H1 (cell line): ENCODE measurements at regions not wholly inside any gene's neighbourhood (a gene's known extent, or its start where the extent isn't known, plus 50 kb on each side); places are given as distances from the start of the nearest gene placed in this dataset.

Source experiments
- ASH2L ChIP-seq: fragments of 200-600, 300-600 bp; sonication (generic); IDR thresholded peaks from one replicate; pipeline ENCODE4 v1.7.1; 2017; ENCODE audit warnings: low read length
- BCL11A ChIP-seq, 2 experiments: IDR thresholded peaks; one replicate each; pipeline ENCODE4 v1.6.1; 2011; ENCODE audit warnings: low read depth in 2 of 2, low read length in 2 of 2, mild to moderate bottlenecking in 2 of 2
- CBX5 ChIP-seq: fragments of 300-800, 300-1000 bp; sonication (generic); IDR thresholded peaks from 2 replicates; pipeline ENCODE4 v1.7.1; 2016; ENCODE audit warnings: antibody characterized with exemption, low read length, low read depth
- GTF2F1 ChIP-seq: IDR thresholded peaks from 2 replicates; pipeline ENCODE4 v1.6.1; 2012; ENCODE audit warnings: low read depth, low read length, improper control_type of control experiment, borderline replicate concordance
- JUN ChIP-seq: IDR thresholded peaks from 2 replicates; pipeline ENCODE4 v1.6.1; 2011; ENCODE audit warnings: low read depth, mild to moderate bottlenecking, improper control_type of control experiment, low read length
- KDM1A ChIP-seq: fragments of 200-600, 300-600 bp; sonication (generic); IDR thresholded peaks from 2 replicates; pipeline ENCODE4 v1.7.1; 2016; ENCODE audit warnings: mild to moderate bottlenecking, low read length, borderline replicate concordance
- KDM4A ChIP-seq: IDR thresholded peaks from one replicate; pipeline ENCODE4 v1.7.1; 2012; ENCODE audit warnings: low read depth, mild to moderate bottlenecking, moderate library complexity, low read length, inconsistent platforms; ENCODE audit not compliant: severe bottlenecking
- POU5F1 ChIP-seq: IDR thresholded peaks from 2 replicates; pipeline ENCODE4 v1.6.1; 2011; ENCODE audit warnings: low read depth, mild to moderate bottlenecking, low read length, moderate library complexity
- TAF7 ChIP-seq: optimal IDR thresholded peaks from 2 replicates; pipeline ENCODE3; 2011; ENCODE audit warnings: low read depth, mild to moderate bottlenecking, inconsistent platforms, low read length, moderate library complexity, borderline replicate concordance
- TCF12 ChIP-seq: IDR thresholded peaks from 2 replicates; pipeline ENCODE4 v1.6.1; 2011; ENCODE audit warnings: low read depth, mild to moderate bottlenecking, low read length
- ZNF274 ChIP-seq: IDR thresholded peaks from 2 replicates; pipeline ENCODE4 v1.7.0; 2012; ENCODE audit warnings: low read length, borderline replicate concordance; ENCODE audit errors: extremely low read depth
- TF ChIP-seq, protein P1 (sequence below): fragments of 300-600 bp; sonication (generic); IDR thresholded peaks from 2 replicates; pipeline ENCODE4 v1.7.1; 2012; ENCODE audit warnings: low read length, moderate library complexity, mild to moderate bottlenecking, inconsistent platforms; ENCODE audit not compliant: insufficient replicate concordance

DNA sequence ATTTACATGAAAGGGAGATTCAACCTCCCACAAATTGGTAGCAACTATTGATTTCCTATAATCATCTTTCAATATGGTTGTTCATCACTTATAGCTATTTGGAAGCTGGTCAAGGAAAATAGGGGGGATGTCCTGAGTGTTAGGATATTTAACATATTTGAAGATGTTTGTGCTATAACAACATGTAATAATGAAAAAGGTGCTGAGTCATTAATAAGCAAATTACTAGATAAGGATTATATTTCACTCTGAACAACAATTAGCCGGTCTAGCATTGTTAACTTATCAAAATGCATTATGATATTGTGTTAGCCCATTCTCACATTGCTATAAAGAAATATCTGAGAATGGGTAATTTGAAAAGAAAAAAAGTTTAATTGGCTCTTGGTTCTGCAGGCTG is 225.8 kb upstream of the ARPP21 start (continued):
- TF ChIP-seq, protein P1, sequence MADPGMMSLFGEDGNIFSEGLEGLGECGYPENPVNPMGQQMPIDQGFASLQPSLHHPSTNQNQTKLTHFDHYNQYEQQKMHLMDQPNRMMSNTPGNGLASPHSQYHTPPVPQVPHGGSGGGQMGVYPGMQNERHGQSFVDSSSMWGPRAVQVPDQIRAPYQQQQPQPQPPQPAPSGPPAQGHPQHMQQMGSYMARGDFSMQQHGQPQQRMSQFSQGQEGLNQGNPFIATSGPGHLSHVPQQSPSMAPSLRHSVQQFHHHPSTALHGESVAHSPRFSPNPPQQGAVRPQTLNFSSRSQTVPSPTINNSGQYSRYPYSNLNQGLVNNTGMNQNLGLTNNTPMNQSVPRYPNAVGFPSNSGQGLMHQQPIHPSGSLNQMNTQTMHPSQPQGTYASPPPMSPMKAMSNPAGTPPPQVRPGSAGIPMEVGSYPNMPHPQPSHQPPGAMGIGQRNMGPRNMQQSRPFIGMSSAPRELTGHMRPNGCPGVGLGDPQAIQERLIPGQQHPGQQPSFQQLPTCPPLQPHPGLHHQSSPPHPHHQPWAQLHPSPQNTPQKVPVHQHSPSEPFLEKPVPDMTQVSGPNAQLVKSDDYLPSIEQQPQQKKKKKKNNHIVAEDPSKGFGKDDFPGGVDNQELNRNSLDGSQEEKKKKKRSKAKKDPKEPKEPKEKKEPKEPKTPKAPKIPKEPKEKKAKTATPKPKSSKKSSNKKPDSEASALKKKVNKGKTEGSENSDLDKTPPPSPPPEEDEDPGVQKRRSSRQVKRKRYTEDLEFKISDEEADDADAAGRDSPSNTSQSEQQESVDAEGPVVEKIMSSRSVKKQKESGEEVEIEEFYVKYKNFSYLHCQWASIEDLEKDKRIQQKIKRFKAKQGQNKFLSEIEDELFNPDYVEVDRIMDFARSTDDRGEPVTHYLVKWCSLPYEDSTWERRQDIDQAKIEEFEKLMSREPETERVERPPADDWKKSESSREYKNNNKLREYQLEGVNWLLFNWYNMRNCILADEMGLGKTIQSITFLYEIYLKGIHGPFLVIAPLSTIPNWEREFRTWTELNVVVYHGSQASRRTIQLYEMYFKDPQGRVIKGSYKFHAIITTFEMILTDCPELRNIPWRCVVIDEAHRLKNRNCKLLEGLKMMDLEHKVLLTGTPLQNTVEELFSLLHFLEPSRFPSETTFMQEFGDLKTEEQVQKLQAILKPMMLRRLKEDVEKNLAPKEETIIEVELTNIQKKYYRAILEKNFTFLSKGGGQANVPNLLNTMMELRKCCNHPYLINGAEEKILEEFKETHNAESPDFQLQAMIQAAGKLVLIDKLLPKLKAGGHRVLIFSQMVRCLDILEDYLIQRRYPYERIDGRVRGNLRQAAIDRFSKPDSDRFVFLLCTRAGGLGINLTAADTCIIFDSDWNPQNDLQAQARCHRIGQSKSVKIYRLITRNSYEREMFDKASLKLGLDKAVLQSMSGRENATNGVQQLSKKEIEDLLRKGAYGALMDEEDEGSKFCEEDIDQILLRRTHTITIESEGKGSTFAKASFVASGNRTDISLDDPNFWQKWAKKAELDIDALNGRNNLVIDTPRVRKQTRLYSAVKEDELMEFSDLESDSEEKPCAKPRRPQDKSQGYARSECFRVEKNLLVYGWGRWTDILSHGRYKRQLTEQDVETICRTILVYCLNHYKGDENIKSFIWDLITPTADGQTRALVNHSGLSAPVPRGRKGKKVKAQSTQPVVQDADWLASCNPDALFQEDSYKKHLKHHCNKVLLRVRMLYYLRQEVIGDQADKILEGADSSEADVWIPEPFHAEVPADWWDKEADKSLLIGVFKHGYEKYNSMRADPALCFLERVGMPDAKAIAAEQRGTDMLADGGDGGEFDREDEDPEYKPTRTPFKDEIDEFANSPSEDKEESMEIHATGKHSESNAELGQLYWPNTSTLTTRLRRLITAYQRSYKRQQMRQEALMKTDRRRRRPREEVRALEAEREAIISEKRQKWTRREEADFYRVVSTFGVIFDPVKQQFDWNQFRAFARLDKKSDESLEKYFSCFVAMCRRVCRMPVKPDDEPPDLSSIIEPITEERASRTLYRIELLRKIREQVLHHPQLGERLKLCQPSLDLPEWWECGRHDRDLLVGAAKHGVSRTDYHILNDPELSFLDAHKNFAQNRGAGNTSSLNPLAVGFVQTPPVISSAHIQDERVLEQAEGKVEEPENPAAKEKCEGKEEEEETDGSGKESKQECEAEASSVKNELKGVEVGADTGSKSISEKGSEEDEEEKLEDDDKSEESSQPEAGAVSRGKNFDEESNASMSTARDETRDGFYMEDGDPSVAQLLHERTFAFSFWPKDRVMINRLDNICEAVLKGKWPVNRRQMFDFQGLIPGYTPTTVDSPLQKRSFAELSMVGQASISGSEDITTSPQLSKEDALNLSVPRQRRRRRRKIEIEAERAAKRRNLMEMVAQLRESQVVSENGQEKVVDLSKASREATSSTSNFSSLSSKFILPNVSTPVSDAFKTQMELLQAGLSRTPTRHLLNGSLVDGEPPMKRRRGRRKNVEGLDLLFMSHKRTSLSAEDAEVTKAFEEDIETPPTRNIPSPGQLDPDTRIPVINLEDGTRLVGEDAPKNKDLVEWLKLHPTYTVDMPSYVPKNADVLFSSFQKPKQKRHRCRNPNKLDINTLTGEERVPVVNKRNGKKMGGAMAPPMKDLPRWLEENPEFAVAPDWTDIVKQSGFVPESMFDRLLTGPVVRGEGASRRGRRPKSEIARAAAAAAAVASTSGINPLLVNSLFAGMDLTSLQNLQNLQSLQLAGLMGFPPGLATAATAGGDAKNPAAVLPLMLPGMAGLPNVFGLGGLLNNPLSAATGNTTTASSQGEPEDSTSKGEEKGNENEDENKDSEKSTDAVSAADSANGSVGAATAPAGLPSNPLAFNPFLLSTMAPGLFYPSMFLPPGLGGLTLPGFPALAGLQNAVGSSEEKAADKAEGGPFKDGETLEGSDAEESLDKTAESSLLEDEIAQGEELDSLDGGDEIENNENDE, result no peak
- TF ChIP-seq KDM1A, result no peak
- no peak for TF ChIP-seq POU5F1
- no peak for TF ChIP-seq TAF7
- TF ChIP-seq JUN, result no peak
- TF ChIP-seq BCL11A (IDR thresholded peaks at IDR 0.05; ENCODE audit: low read depth in 2 of 2, low read length in 2 of 2), result no peak
- TF ChIP-seq ZNF274, result no peak
- TF ChIP-seq CBX5, result no peak
- TF ChIP-seq KDM4A, result no peak
- no peak for TF ChIP-seq TCF12
- TF ChIP-seq ASH2L, result no peak
- no peak for TF ChIP-seq GTF2F1
